ENCODE measurements at regions not wholly inside any gene's neighbourhood (a gene's known extent, or its start where the extent isn't known, plus 50 kb on each side); places are given as distances from the start of the nearest gene placed in this dataset.

DNA sequence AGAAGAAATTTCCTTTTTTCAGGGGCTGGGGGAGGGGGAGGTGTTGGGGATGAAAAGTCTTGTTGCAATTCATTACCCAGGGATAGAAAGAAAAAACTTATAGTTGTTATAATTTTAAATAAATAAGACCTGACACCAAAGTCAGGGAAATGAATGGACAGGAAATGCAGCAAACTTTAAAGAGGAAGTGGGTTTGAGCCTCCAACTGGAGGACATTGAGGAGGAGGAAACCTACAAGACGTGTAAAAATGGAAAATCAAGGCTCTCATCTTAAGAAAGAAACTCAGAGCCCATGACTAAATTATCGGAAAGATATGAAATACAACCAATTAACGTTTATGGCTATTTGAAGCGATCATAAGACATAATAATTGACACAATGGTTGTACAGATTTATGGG lies 54.4 kb downstream of the NIBAN1 start:
- DNase-seq: no peak
- in situ Hi-C loops (cut with HindIII; ENCODE audit: low pct_ligation_motif_present, low pct_unique_long_range_greater_than_20kb, low sequenced_read_pairs): no loop called here

DNA sequence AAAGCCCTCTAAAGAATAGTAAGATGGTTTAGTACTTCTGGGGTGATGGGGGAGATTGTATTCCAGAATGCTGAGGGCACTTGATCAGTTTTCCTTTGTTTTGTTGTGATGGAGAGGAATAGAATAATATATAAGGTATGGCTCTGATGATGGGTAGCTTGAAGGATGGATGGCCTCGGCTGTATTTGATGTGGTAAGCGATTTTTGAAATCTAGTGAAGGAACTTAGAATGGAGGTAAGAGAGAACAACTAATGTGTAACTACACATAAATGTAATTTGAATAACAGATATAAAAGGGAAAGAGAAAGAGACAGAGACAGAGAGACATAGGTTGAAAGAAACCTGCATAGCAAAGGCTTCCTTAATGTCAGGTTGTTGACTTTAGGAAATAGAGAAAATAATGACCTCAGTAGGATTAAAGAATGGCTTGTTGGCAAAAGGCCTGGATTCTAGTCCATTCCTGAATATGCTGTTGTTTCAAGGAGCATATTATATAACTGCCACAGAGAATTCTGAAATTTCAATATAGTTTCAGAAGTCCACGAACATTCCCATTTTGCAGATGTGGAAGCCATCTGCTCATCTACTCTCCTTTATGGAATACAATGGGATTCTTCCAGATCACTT lies 58.7 kb downstream of the NIBAN1 start:
- in situ Hi-C loops (cut with HindIII; ENCODE audit: low pct_ligation_motif_present, low pct_unique_long_range_greater_than_20kb, low sequenced_read_pairs): no loop called here
- DNase-seq: no peak

DNA sequence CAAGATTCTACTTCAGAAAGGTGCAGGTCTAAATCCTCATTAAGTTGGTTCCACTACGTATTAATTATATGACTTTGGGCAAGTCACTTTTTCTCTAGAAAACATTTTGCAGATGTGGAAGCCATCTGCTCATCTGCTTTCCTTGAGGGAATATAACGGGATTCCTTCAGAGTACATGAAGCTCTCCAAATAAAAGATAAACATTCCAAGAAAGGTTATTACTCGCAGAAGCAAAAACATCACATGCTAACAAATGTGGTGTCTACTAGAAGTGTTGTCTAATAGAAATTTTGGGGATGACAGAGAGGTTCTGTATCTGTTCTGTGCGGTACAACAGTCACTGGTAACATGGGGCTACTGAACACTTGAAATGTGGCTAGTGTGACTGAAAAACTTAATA lies 60.2 kb downstream of the NIBAN1 start:
- no peak for DNase-seq
- in situ Hi-C loops (cut with HindIII; ENCODE audit: low pct_ligation_motif_present, low pct_unique_long_range_greater_than_20kb, low sequenced_read_pairs): no loop called here

DNA sequence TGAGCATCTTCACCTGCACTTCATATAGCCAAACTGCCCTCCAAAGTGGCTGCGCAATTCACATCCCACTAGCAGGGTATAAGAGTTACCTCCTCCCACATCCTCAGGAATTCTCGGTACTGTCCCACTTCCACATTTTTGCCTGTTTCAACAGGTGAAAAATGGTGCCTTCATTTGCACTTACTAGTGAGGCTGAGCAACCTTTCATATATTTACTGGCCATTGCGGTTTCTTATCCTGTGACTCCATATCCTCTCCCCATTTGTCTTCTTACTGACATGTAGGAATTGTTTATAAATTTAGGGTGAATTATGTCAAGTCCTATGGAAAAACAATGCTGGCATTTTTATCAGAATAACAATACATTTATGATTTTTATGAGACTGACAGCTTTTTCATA lies 61.9 kb downstream of the NIBAN1 start:
- in situ Hi-C loops (cut with HindIII; ENCODE audit: low pct_ligation_motif_present, low pct_unique_long_range_greater_than_20kb, low sequenced_read_pairs): no loop called here
- DNase-seq: no peak

DNA sequence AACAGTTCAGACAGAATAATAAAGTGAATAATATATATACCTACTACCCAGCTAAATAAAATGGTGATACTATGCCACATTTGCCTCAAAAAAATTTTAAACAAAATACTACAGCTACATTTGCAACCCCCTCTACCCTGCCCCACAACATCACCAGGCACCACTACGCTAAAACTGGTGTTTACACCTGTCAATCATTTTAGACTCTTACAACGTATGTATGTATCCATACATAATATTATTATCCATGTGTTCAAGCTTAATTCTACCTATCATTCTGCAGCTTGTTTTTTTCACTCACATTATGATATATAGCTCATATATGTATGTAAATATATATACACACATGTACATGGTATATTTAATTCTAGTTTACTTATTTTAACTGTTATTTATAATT lies 62.5 kb downstream of the NIBAN1 start:
- no peak for DNase-seq
- in situ Hi-C loops (cut with HindIII; ENCODE audit: low pct_ligation_motif_present, low pct_unique_long_range_greater_than_20kb, low sequenced_read_pairs): no loop called here

DNA sequence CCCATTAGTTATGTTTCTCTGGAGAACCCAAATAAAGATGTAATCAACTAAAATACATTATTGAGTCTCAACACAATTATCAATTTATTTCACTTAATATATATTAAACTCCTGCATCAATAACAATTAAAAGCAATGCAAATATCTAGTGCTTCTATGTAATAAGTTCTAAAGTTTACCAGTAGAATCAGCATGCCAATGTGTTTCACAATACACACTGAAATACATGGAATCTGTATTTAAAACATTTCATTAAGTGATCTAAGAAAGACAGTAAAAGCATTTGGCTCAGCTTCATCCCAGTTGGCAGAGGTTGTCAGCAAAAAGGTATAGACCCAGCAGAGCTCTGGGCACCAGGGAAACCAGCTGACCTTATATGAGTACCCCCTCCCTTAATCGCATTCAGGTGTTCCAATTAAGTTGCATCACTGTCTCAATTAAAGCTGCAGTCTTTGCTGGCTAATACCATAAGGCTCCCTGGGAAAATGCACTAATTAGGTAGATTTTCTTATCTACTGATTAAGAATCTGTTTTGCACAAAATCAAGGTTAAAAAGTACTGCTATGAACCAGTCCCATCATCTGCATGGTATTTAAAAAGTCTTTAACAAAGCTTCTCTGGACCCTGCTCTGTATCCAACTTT lies 63.1 kb downstream of the NIBAN1 start:
- DNase-seq: no peak
- in situ Hi-C loops (cut with HindIII; ENCODE audit: low pct_ligation_motif_present, low pct_unique_long_range_greater_than_20kb, low sequenced_read_pairs): no loop called here

DNA sequence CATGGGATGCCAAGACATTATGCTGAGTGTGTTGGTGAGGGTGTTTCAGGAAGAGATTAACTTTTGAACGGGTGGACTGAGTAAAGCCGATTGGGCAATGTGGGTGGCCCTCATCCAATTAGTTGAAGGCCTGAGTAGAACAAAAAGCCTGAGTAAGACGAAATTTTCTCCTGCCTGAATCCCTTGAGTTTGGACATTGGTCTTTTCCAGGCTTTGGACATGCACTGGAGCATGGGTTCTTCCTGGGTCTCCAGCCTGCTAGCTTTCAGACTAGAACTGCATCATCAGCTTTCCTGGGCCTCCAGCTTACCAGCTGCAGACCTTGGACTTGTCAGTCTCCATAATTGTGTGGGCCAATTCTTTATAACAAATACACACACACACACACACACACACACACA lies 63.6 kb downstream of the NIBAN1 start:
- in situ Hi-C loops (cut with HindIII; ENCODE audit: low pct_ligation_motif_present, low pct_unique_long_range_greater_than_20kb, low sequenced_read_pairs): no loop called here
- no peak for DNase-seq

DNA sequence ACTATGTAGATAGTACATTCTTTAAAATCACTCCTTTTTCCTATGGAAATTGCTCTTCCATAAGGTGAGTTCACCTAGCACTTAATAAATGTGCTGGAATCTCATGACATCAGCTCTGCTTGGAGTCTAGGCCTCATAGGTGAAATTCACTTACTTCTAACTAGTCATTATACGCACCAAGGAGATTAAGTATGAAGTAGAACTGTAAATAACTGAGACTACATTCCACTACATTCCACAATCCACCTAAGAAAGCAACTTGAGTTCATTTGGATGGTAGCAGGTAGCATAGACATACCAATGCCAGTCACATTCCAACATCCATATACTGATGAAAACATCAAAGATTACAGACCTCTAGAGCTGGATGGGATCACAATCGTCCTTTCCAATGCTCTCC lies 64.3 kb downstream of the NIBAN1 start:
- in situ Hi-C loops (cut with HindIII; ENCODE audit: low pct_ligation_motif_present, low pct_unique_long_range_greater_than_20kb, low sequenced_read_pairs): no loop called here
- no peak for DNase-seq

DNA sequence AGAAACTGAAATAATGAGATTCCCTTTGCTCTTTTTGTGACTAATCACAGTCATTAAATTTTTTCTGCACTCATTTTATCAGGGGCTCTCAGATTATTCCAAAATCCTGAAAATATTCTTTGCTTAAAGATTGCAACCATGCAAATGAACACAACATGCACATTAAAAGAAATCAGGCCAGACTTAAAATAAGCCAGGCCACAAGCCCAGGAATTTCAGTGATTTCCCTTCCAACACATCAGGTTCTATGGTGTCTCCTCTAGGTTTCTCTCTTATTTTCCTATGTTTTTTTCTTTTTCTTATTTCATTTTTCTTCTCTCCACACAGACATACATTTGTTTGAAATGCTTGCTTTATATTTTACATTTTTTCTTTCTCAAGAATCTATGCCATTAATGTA lies 65.3 kb downstream of the NIBAN1 start:
- DNase-seq: no peak
- in situ Hi-C loops (cut with HindIII; ENCODE audit: low pct_ligation_motif_present, low pct_unique_long_range_greater_than_20kb, low sequenced_read_pairs): no loop called here

DNA sequence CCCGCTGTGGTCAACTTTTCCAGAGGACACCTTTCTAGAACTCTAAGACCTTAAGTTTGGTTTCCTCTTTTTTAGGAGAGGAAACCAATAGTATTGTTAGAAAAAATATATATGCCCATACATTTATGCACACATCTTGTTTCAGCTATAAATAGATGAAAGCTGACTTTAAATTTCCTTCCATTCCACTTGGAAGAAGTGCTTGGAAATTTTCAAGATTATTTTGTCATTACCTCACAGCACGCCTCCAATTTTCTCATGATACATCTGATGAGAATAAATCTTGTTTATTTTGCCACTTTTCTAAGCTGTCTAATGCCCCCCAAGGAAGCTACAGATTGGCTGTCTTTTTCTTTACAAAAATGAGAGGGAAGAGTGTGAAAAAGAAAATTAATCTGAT lies 65.8 kb downstream of the NIBAN1 start:
- in situ Hi-C loops (cut with HindIII; ENCODE audit: low pct_ligation_motif_present, low pct_unique_long_range_greater_than_20kb, low sequenced_read_pairs): no loop called here
- DNase-seq: no peak

DNA sequence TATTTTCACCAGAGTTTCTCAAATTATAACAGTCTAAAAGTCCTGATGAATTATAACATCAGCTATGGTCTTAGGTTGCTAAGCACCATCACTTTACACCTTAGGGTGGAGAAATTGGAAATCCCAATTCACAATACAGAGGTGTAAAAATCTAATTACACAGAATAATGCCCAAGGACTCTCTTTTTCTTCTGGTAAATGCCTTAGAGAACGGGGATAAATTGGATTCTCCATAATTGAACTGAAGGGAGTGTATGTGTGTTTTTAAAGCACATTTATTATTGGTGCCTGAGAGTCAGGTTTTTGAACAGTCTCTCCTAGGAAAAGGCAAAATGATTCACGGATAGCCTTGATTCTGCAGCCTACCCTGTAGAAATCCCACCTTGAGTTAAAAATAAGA lies 66.8 kb downstream of the NIBAN1 start:
- in situ Hi-C loops (cut with HindIII; ENCODE audit: low pct_ligation_motif_present, low pct_unique_long_range_greater_than_20kb, low sequenced_read_pairs): no loop called here
- no peak for DNase-seq

DNA sequence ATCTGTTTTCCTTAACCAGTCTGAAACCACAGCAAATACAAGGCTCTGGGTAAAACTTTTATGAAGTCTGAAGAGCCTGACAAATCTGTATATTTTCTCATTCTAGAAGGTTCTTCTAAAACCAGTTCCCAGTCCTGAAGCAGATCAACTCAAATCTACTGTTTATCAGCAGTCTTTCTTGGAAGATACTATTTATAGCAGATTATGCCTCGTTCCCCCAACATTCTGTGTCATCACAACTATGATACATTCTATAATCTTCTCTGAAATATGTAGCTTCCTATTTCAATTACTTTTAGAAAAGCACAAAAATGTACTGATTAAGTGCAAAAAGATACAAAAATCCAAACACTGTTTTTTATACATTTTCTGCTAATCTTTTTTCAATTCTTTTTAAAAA lies 67.5 kb downstream of the NIBAN1 start:
- in situ Hi-C loops (cut with HindIII; ENCODE audit: low pct_ligation_motif_present, low pct_unique_long_range_greater_than_20kb, low sequenced_read_pairs): no loop called here

DNA sequence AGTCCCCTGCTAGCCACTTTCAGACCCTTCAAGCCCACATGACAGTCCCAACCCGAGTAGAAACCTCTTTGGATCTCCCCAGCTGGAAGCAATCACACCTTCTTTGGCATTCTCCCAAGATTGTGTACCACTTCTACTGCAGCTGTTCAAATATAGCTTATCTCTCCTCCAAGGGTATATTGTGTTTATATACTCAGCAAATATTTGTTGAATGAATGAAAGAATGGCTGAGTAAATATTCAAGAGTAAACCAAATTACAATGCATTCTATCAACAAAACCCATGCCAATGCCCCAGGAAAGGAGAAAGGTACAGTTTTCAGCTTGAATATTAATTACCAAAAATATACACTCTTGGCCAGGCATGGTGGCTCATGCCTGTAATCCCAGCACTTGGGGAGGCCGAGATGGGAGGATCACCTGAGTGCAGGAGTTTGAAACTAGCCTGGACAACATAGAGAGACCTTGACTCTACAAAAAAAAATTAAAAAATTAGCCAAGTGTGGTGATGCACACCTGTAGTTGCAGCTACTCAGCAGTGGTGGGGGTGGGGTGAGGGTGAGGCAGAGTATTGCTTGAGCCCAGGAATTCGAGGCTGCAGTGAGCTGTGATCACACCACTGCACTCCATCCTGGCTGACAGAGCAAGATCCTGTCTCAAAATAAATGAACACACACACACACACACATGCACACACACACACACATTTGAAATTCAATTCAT lies 68.5 kb downstream of the NIBAN1 start:
- DNase-seq: no peak
- in situ Hi-C loops (cut with HindIII; ENCODE audit: low pct_ligation_motif_present, low pct_unique_long_range_greater_than_20kb, low sequenced_read_pairs): no loop called here

More for the DNA sequence above, 67.5 kb downstream of the NIBAN1 start:
- no peak for DNase-seq

DNA sequence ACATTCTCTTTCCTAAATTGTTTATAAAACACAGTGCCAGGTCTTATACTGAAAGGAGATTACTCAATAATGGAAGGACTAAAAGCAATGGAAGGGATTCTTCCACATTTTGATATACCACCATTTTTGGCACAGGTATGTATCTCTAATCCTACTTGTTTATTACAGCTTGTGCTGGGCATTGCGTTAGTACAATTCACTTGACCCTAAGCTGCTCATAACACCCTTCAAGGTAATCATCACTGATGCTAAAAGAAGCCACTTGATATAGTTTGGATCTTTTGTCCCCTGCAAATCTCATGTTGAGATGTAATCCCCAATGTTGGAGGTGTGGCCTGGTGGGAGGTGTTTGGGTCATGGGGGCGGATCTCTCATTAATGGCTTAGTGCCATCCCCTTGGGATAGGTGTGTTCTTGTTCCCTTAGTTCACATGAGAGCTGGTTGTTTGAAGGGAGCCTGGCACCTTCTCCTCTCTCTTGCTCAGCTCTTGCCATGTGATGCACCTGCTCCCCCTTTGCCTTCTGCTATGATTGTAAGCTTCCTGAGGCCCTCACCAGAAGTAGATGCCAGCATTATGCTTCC lies 71.1 kb downstream of the NIBAN1 start:
- in situ Hi-C loops (cut with HindIII; ENCODE audit: low pct_ligation_motif_present, low pct_unique_long_range_greater_than_20kb, low sequenced_read_pairs): no loop called here
- DNase-seq: no peak

DNA sequence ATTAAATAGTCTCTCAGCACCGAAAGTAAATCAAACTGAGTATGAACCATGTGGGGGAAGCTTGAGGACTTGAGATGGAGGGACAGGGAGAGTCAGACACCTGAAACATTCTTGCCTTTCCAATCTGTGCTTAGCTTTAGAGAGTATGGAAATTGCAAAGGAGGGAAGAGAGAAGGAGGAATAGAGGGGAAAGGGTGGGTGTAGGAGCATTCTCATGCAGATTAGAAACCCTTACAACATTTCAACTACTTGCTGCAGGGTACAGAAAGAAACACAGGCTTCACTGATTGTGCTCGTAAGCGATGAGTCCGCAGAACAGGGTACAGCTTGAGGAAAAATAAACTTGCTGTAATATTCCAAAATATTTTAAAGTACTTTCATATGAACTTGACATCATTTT lies 73.8 kb downstream of the NIBAN1 start:
- DNase-seq: no peak
- in situ Hi-C loops (cut with HindIII; ENCODE audit: low pct_ligation_motif_present, low pct_unique_long_range_greater_than_20kb, low sequenced_read_pairs): no loop called here

DNA sequence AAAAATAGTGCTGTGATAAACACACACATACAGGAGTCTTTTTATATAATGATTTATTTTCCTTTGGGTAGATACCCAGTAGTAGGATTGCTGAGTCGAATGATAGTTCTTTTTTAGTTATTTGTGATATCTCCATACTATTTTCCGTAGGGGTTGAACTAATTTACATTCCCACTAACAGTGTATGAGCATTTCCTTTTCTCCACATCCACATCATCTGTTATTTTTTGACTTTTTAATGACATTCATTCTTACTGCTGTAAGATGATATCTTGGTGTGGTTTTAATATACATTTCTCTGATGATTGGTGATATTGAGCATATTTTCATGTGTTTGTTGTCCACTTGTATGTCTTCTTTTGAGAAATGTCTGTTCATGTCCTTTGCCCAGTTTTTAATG lies 78.3 kb downstream of the NIBAN1 start:
- in situ Hi-C loops (cut with HindIII; ENCODE audit: low pct_ligation_motif_present, low pct_unique_long_range_greater_than_20kb, low sequenced_read_pairs): no loop called here

DNA sequence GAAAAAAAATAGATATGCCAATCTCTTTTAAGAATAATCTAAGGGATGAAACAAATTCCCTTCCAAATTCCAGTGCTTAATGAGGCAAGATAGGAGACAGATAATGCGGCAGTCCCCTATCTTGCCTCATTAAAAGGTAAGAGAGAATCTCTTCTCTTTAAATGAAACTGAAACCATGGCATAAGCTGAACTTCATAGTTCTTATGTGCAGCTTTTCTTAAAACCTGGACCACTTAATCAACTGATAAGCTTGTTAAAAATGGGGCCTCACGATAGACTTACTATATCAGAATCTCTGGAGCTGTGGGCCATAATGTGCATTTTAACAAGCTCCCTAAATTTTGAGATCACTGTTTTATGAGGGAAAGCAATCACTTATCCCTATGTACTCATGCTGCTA lies 79.2 kb downstream of the NIBAN1 start:
- in situ Hi-C loops (cut with HindIII; ENCODE audit: low pct_ligation_motif_present, low pct_unique_long_range_greater_than_20kb, low sequenced_read_pairs): no loop called here
- DNase-seq: no peak

More for the DNA sequence above, 78.3 kb downstream of the NIBAN1 start:
- no peak for DNase-seq

DNA sequence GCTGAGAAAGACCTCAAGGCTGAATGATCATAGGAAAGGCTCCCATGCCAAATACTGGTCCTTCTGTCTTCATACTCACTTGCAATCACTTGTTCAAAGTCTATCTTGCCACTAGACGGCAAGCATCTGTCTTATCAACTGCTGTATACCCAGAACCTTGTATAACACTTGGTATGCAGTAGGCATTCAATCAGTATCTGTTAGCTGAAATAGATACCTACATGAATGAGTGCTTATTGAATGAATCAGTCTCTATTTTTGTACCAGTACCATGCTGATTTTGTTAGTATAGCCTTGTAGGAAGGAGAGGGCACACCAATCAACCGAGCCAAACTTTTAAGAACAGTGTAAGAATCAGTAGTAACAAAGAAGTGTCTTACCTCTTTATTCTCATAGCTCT lies 80.6 kb downstream of the NIBAN1 start:
- no peak for DNase-seq

DNA sequence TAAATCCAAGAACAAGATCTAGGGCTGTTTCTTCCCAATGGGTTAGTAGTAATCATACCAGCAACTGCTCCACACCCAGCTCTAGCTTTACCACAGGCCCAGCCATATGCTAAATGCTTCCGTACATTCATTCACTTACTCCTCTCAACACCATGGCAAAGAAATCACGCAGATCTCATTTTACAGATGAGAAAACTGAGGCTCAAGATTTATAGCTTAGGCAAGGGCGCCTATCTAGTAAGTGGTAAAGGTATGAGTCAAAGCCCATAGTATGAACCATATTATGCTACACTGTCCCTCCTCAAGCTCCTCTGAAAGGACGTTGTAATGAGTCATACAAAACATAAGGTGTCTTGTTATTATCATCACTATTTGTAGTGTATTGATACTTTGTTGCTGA lies 82.2 kb downstream of the NIBAN1 start:
- in situ Hi-C loops (cut with HindIII; ENCODE audit: low pct_ligation_motif_present, low pct_unique_long_range_greater_than_20kb, low sequenced_read_pairs): no loop called here
- no peak for DNase-seq

More for the DNA sequence above, 80.6 kb downstream of the NIBAN1 start:
- in situ Hi-C loops (cut with HindIII; ENCODE audit: low pct_ligation_motif_present, low pct_unique_long_range_greater_than_20kb, low sequenced_read_pairs): no loop called here

DNA sequence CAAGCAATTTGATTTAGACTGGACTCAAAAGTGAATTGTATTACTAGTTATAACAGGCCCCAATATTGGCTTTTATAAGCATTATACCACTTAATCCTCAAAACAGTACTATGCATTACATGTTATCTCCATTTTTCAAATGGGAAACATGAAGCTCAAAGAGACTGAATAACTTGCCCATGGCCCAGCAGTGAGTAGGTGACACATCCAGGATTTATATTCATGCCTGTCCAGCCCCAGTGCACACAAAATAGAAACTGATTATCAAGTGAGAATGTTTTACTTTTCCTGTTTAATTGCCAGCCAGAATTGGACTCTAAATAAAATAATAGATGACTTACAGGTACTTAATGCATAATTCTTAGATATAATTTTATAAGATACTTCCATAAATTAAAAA lies 82.9 kb downstream of the NIBAN1 start:
- peak; percentile 17 for DNase-seq
- in situ Hi-C loops (cut with HindIII; ENCODE audit: low pct_ligation_motif_present, low pct_unique_long_range_greater_than_20kb, low sequenced_read_pairs): no loop called here
